H1 (cell line): ENCODE measurements at regions not wholly inside any gene's neighbourhood (a gene's known extent, or its start where the extent isn't known, plus 50 kb on each side); places are given as distances from the start of the nearest gene placed in this dataset.

Experiments
- CTCF ChIA-PET: fragments of 300-600 bp; sonication (Branson Sonifier 250); formaldehyde crosslinking; loops from one replicate; lab custom pipeline; 2021; ENCODE audit not compliant: partially characterized antibody; lab: Charles Lee
- POLR2A ChIA-PET: fragments of 300-600 bp; sonication (Branson Sonifier 250); formaldehyde crosslinking; loops from one replicate; lab custom pipeline; 2021; ENCODE audit warnings: inconsistent platforms; ENCODE audit not compliant: partially characterized antibody; lab: Charles Lee
- DNase-seq, 2 experiments: peaks; one replicate each; pipeline versions ENCODE4 v3.0.0 to v3.0.0-alpha.2; 2010 to 2022; ENCODE audit warnings: low spot score in 2 of 2, low read depth in 1 of 2, mixed read lengths in 1 of 2
- FAIRE-seq: peaks from 2 replicates; lab custom pipeline; 2011; peaks lifted over from hg19 to GRCh38; lab: Jason Lieb, UNC
- H2AFZ ChIP-seq: 2 replicates; pipeline ENCODE4 v1.8.1; 2012; ENCODE audit warnings: low read length, inconsistent platforms
- H2AK5ac ChIP-seq: 2 replicates; pipeline ENCODE4 v1.6.1; 2013; ENCODE audit warnings: low read depth, low read length
- H2BK120ac ChIP-seq: replicated peaks from 2 replicates; pipeline ENCODE3; 2013; ENCODE audit warnings: low read depth, low read length, inconsistent platforms
- H2BK12ac ChIP-seq: 2 replicates; pipeline ENCODE4 v1.6.1; 2013; ENCODE audit warnings: low read depth, low read length
- H2BK15ac ChIP-seq: 2 replicates; pipeline ENCODE4 v1.6.1; 2013; ENCODE audit warnings: low read length
- H2BK20ac ChIP-seq: 2 replicates; pipeline ENCODE4 v1.6.1; 2013; ENCODE audit warnings: low read length
- H2BK5ac ChIP-seq: 2 replicates; pipeline ENCODE4 v1.6.1; 2013; ENCODE audit warnings: low read depth, low read length
- H3K14ac ChIP-seq: 2 replicates; pipeline ENCODE4 v1.6.1; 2013; ENCODE audit warnings: inconsistent platforms; ENCODE audit not compliant: insufficient read length
- H3K18ac ChIP-seq: 2 replicates; pipeline ENCODE4 v1.6.1; 2013; ENCODE audit warnings: low read length; ENCODE audit errors: extremely low read depth
- H3K23ac ChIP-seq: 2 replicates; pipeline ENCODE4 v1.6.1; 2013; ENCODE audit warnings: inconsistent platforms; ENCODE audit not compliant: insufficient read length
- H3K23me2 ChIP-seq: 2 replicates; pipeline ENCODE4 v1.6.1; 2013; ENCODE audit warnings: low read depth, low read length
- H3K27ac ChIP-seq: 2 replicates; pipeline ENCODE4 v1.6.1; 2011; ENCODE audit warnings: low read depth, low read length, inconsistent platforms
- H3K27me3 ChIP-seq, 4 experiments: replicated peaks in 1 of 4; 1 replicate in 1 of 4; 2 replicates in 3 of 4; pipeline versions ENCODE4 v1.6.1 to v1.8.1; 2011 to 2013; ENCODE audit warnings: low read length in 3 of 4, mild to moderate bottlenecking in 3 of 4, inconsistent platforms in 2 of 4, mixed read lengths in 2 of 4, moderate library complexity in 1 of 4; ENCODE audit not compliant: control insufficient read depth in 3 of 4, insufficient read depth in 3 of 4; ENCODE audit errors: extremely low read depth in 1 of 4
- H3K36me3 ChIP-seq, 4 experiments: 2 replicates each; pipeline versions ENCODE4 v1.6.1 to v1.8.1; 2011 to 2013; ENCODE audit warnings: mild to moderate bottlenecking in 4 of 4, low read length in 3 of 4, moderate library complexity in 2 of 4, control low read depth in 1 of 4, inconsistent platforms in 1 of 4; ENCODE audit not compliant: insufficient read depth in 4 of 4, control insufficient read depth in 2 of 4
- H3K4ac ChIP-seq: replicated peaks from 2 replicates; pipeline ENCODE3; 2013; ENCODE audit warnings: low read length, low read depth, mixed read lengths, inconsistent platforms; ENCODE audit not compliant: insufficient read length
- H3K4me1 ChIP-seq, 4 experiments: replicated peaks in 1 of 4; 1 replicate in 1 of 4; 2 replicates in 3 of 4; pipeline versions ENCODE4 v1.6.1 to v1.8.1; 2011 to 2013; ENCODE audit warnings: low read length in 3 of 4, inconsistent platforms in 2 of 4, mixed read lengths in 1 of 4; ENCODE audit not compliant: insufficient read depth in 4 of 4, control insufficient read depth in 3 of 4
- H3K4me2 ChIP-seq, 2 experiments: 2 replicates each; pipeline versions ENCODE4 v1.6.1 to v1.8.1; 2011 to 2013; ENCODE audit warnings: low read depth in 2 of 2, low read length in 2 of 2, control low read depth in 1 of 2, inconsistent platforms in 1 of 2, mild to moderate bottlenecking in 1 of 2; ENCODE audit not compliant: insufficient read depth in 1 of 2
- H3K4me3 ChIP-seq, 4 experiments: fragments of 200-600, 300-600 bp in 1 of 4; sonication (generic), shearing (Covaris generic), sonication (Bioruptor Twin) in 1 of 4; 2 replicates each; pipeline versions ENCODE4 v1.5.1 to v1.8.1; 2011 to 2016; ENCODE audit warnings: low read length in 4 of 4, low read depth in 3 of 4, control low read depth in 2 of 4, inconsistent platforms in 2 of 4, mild to moderate bottlenecking in 2 of 4, mixed read lengths in 1 of 4, moderate library complexity in 1 of 4; ENCODE audit not compliant: insufficient read depth in 2 of 4; ENCODE audit errors: extremely low read depth in 1 of 4
- H3K56ac ChIP-seq: replicated peaks from 2 replicates; pipeline ENCODE3; 2013; ENCODE audit warnings: low read depth, mild to moderate bottlenecking, mixed read lengths, low read length, inconsistent platforms; ENCODE audit not compliant: insufficient read length
- H3K79me1 ChIP-seq: 2 replicates; pipeline ENCODE4 v1.6.1; 2013; ENCODE audit warnings: low read depth, low read length, control low read depth
- H3K79me2 ChIP-seq, 2 experiments: 2 replicates each; pipeline versions ENCODE4 v1.6.1 to v1.8.1; 2012 to 2013; ENCODE audit warnings: low read length in 2 of 2, mild to moderate bottlenecking in 2 of 2, inconsistent platforms in 1 of 2; ENCODE audit not compliant: insufficient read depth in 2 of 2, control insufficient read depth in 1 of 2
- H3K9ac ChIP-seq, 4 experiments: replicated peaks in 1 of 4; 1 replicate in 1 of 4; 2 replicates in 3 of 4; pipeline versions ENCODE4 v1.6.1 to v1.8.1; 2011 to 2013; ENCODE audit warnings: low read depth in 3 of 4, low read length in 3 of 4, control low read depth in 2 of 4, mild to moderate bottlenecking in 2 of 4, moderate library complexity in 2 of 4, inconsistent platforms in 1 of 4; ENCODE audit errors: extremely low read depth in 1 of 4
- H3K9me3 ChIP-seq, 2 experiments: 2 replicates each; pipeline versions ENCODE4 v1.6.1 to v1.8.1; 2012 to 2013; ENCODE audit warnings: mild to moderate bottlenecking in 2 of 2, moderate library complexity in 2 of 2, control low read depth in 1 of 2, inconsistent platforms in 1 of 2, low read depth in 1 of 2, low read length in 1 of 2, mixed read lengths in 1 of 2; ENCODE audit not compliant: insufficient read depth in 2 of 2
- H4K20me1 ChIP-seq, 2 experiments: replicated peaks in 1 of 2; 2 replicates each; pipeline versions ENCODE3 to v1.8.1; 2011 to 2013; ENCODE audit warnings: inconsistent platforms in 2 of 2, low read length in 2 of 2, mild to moderate bottlenecking in 1 of 2; ENCODE audit not compliant: insufficient read depth in 2 of 2, control insufficient read depth in 1 of 2
- H4K5ac ChIP-seq: 2 replicates; pipeline ENCODE4 v1.6.1; 2013; ENCODE audit warnings: low read length, low read depth, mixed read lengths, inconsistent platforms; ENCODE audit not compliant: insufficient read length
- H4K8ac ChIP-seq: 2 replicates; pipeline ENCODE4 v1.8.0; 2013; ENCODE audit warnings: mild to moderate bottlenecking, moderate library complexity, low read length, inconsistent platforms; ENCODE audit not compliant: insufficient read depth; ENCODE audit errors: extremely low read depth
- H4K91ac ChIP-seq: replicated peaks from 2 replicates; pipeline ENCODE3; 2013; ENCODE audit warnings: low read length, mixed read lengths, inconsistent platforms; ENCODE audit not compliant: insufficient read length
- BRCA1 ChIP-seq: IDR thresholded peaks from 2 replicates; pipeline ENCODE4 v1.6.1; 2012; ENCODE audit warnings: low read depth, low read length, improper control_type of control experiment
- CBX8 ChIP-seq: fragments of 300-800, 300-1000 bp; sonication (generic); IDR thresholded peaks from 2 replicates; pipeline ENCODE4 v1.7.1; 2016; ENCODE audit warnings: low read depth, low read length, borderline replicate concordance
- EP300 ChIP-seq, 2 experiments: IDR thresholded peaks; 1 replicate in 1 of 2; 2 replicates in 1 of 2; pipeline ENCODE4 v1.6.1; 2011 to 2012; ENCODE audit warnings: low read depth in 2 of 2, low read length in 2 of 2, mild to moderate bottlenecking in 2 of 2, borderline replicate concordance in 1 of 2, inconsistent platforms in 1 of 2, moderate library complexity in 1 of 2
- GTF2F1 ChIP-seq: IDR thresholded peaks from 2 replicates; pipeline ENCODE4 v1.6.1; 2012; ENCODE audit warnings: low read depth, low read length, improper control_type of control experiment, borderline replicate concordance
- HDAC2 ChIP-seq, 2 experiments: fragments of 300-600 bp in 1 of 2; sonication (generic) in 1 of 2; IDR thresholded peaks; 2 replicates each; pipeline ENCODE4 v1.6.1; 2011 to 2012; ENCODE audit warnings: low read depth in 2 of 2, low read length in 2 of 2, mild to moderate bottlenecking in 2 of 2, moderate library complexity in 2 of 2, borderline replicate concordance in 1 of 2, inconsistent platforms in 1 of 2
- HDAC6 ChIP-seq: IDR thresholded peaks from one replicate; pipeline ENCODE4 v1.7.1; 2012; ENCODE audit warnings: low read depth, mild to moderate bottlenecking, inconsistent platforms, low read length, moderate library complexity
- PHF8 ChIP-seq: fragments of 200-600 bp; sonication (generic); conservative IDR thresholded peaks from 2 replicates; pipeline ENCODE4 v1.7.1; 2012; ENCODE audit warnings: low read depth, mild to moderate bottlenecking, inconsistent platforms, low read length, moderate library complexity
- RAD21 ChIP-seq, 2 experiments: IDR thresholded peaks in 1 of 2; conservative IDR thresholded peaks in 1 of 2; 2 replicates each; pipeline ENCODE4 v1.6.1; 2011; ENCODE audit warnings: low read depth in 2 of 2, low read length in 2 of 2, improper control_type of control experiment in 1 of 2, inconsistent platforms in 1 of 2, mild to moderate bottlenecking in 1 of 2, moderate library complexity in 1 of 2
- RNF2 ChIP-seq: fragments of 200-900, 300-1000 bp; sonication (generic); IDR thresholded peaks from 2 replicates; pipeline ENCODE4 v1.7.1; 2016; ENCODE audit warnings: borderline replicate concordance, low read depth, mild to moderate bottlenecking, antibody characterized with exemption, low read length; ENCODE audit not compliant: poor library complexity, severe bottlenecking; ENCODE audit errors: missing control alignments
- SAP30 ChIP-seq: fragments of 300-600 bp; sonication (generic); IDR thresholded peaks from 2 replicates; pipeline ENCODE4 v1.7.1; 2012; ENCODE audit warnings: low read length, moderate library complexity, mild to moderate bottlenecking, inconsistent platforms; ENCODE audit not compliant: insufficient read depth, insufficient replicate concordance
- SIX5 ChIP-seq: IDR thresholded peaks from 2 replicates; pipeline ENCODE4 v1.6.1; 2011; ENCODE audit warnings: mild to moderate bottlenecking, low read depth, low read length
- TEAD4 ChIP-seq: IDR thresholded peaks from 2 replicates; pipeline ENCODE4 v1.6.1; 2012; ENCODE audit warnings: low read depth, low read length, inconsistent platforms, mixed read lengths
- WGBS, 2 experiments: shearing (Covaris generic) in 1 of 2; methylation state at CpG; one replicate each; pipeline versions ENCODE4 v1.1.6 to v1.1.7; 2013 to 2015; ENCODE audit warnings: low lambda C conversion rate in 2 of 2, mixed read lengths in 2 of 2, inconsistent platforms in 1 of 2, low coverage in 1 of 2, missing lambda C conversion rate in 1 of 2; ENCODE audit not compliant: insufficient replicate concordance in 2 of 2, insufficient coverage in 1 of 2, insufficient read length in 1 of 2; ENCODE audit errors: extremely low coverage in 1 of 2, missing lambda C conversion rate in 1 of 2; 5-methylcytosine and 5-hydroxymethylcytosine counted together

- no peak for FAIRE-seq
- Histone ChIP-seq H3K14ac (no peak overlapping the region), H2AFZ (no peak overlapping the region), H3K23me2 (no peaks in the 10 kb centered on the region), H2BK12ac (no peak overlapping the region), H3K79me1 (no peaks in the 10 kb centered on the region), H3K4ac (no peak overlapping the region), H4K5ac (no peak overlapping the region), H3K27me3 (no peaks in the 10 kb centered on the region; a peak in 1 of 7 replicates), H3K4me2 (no peak overlapping the region), H3K4me1 (no peaks in the 10 kb centered on the region), H2BK15ac (no peak overlapping the region), H2BK5ac (no peak overlapping the region), H2BK120ac (no peak overlapping the region), H3K4me3 (no peak overlapping the region), H3K36me3 (no peaks in the 10 kb centered on the region), H2AK5ac (no peak overlapping the region), H2BK20ac (no peak overlapping the region), H3K56ac (no peak overlapping the region), H3K23ac (no peak overlapping the region), H3K79me2 (no peaks in the 10 kb centered on the region), H4K8ac (no peak overlapping the region), H4K20me1 (peaks cover 0 to 3% of the 10 kb centered on the region in 2 experiments), H3K18ac (no peak overlapping the region), H3K27ac (no peak overlapping the region), H3K9me3 (peaks cover 5 to 6% of the 10 kb centered on the region in 2 experiments; a peak in 3 of 4 replicates), H3K9ac (no peak overlapping the region), H4K91ac (no peak overlapping the region)
- no peak for DNase-seq
- POLR2A ChIA-PET, result no interaction called here
- no peak for TF ChIP-seq CBX8
- no peak for TF ChIP-seq SIX5
- no peak for TF ChIP-seq GTF2F1
- TF ChIP-seq HDAC6, result no peak
- no peak for TF ChIP-seq RAD21 (IDR thresholded peaks at IDR 0.05 in 1 of 2, conservative IDR thresholded peaks at IDR 0.05 in 1 of 2; ENCODE audit: low read depth in 2 of 2, low read length in 2 of 2)
- no peak for TF ChIP-seq BRCA1
- TF ChIP-seq RNF2, result no peak
- no peak for TF ChIP-seq SAP30
- TF ChIP-seq EP300 (IDR thresholded peaks at IDR 0.05; ENCODE audit: borderline replicate concordance in 1 of 2, low read depth in 2 of 2, low read length in 2 of 2), result no peak
- no peak for TF ChIP-seq TEAD4
- no peak for TF ChIP-seq HDAC2 (IDR thresholded peaks at IDR 0.05; ENCODE audit: borderline replicate concordance in 1 of 2, low read depth in 2 of 2, low read length in 2 of 2)
- no peak for TF ChIP-seq PHF8
- CTCF ChIA-PET, result interaction anchor here (0.6 to 1.3 kb wide), 3 partner anchors 21 to 252 kb away, joined by 3 to 6 read pairs (median 3); no protein-coding TSS in a partner anchor
- WGBS, 2 experiments, result 92% methylated on average over 6 of the region's 6 CpGs; no CpG with 5 or more reads in 1 of the 2 experiments
Observed at GRCh38 chr16:86322283-86322682, 188.0 kb upstream of the FOXF1 start.
